ENCODE measurements at regions not wholly inside any gene's neighbourhood (a gene's known extent, or its start where the extent isn't known, plus 50 kb on each side); places are given as distances from the start of the nearest gene placed in this dataset.

- FAIRE-seq (no peak), DNase-seq (ENCODE audit: low spot score in 2 of 2) (no peak)
Measured at GRCh38 chr13:99053636-99054233, 75.9 kb upstream of the DOCK9 start.

- no peak for FAIRE-seq
- no peak for DNase-seq (ENCODE audit: low spot score in 2 of 2)
Measured at GRCh38 chr13:99055281-99055680, 77.4 kb upstream of the DOCK9 start.

GRCh38 chr13:99055735-99056134, 77.9 kb upstream of the DOCK9 start:
- no peak for FAIRE-seq
- DNase-seq (ENCODE audit: low spot score in 2 of 2): no peak

GRCh38 chr13:99056381-99057014, 78.6 kb upstream of the DOCK9 start:
- FAIRE-seq (no peak), DNase-seq (ENCODE audit: low spot score in 2 of 2) (no peak)

- DNase-seq (ENCODE audit: low spot score in 2 of 2) (no peak), FAIRE-seq (no peak)
Measured at GRCh38 chr13:99057310-99057975, 79.6 kb upstream of the DOCK9 start.

GRCh38 chr13:99058527-99059495, 80.9 kb upstream of the DOCK9 start:
- DNase-seq (ENCODE audit: low spot score in 2 of 2) (no peak), FAIRE-seq (no peak)

- DNase-seq (ENCODE audit: low spot score in 2 of 2) (no peak), FAIRE-seq (no peak)
Measured at GRCh38 chr13:99059498-99060075, 81.7 kb upstream of the DOCK9 start.

GRCh38 chr13:99061411-99061810, 83.5 kb upstream of the DOCK9 start:
- DNase-seq (ENCODE audit: low spot score in 2 of 2) (no peak), FAIRE-seq (no peak)

- no peak for DNase-seq (ENCODE audit: low spot score in 2 of 2)
- FAIRE-seq: no peak
Measured at GRCh38 chr13:99062593-99062992, 84.7 kb upstream of the DOCK9 start.

GRCh38 chr13:99063178-99063577, 85.3 kb upstream of the DOCK9 start:
- FAIRE-seq: no peak

GRCh38 chr13:99063952-99064351, 86.1 kb upstream of the DOCK9 start:
- FAIRE-seq: no peak
- no peak for DNase-seq (ENCODE audit: low spot score in 2 of 2)

More at GRCh38 chr13:99063178-99063577, 85.3 kb upstream of the DOCK9 start:
- no peak for DNase-seq (ENCODE audit: low spot score in 2 of 2)

GRCh38 chr13:99064624-99065234, 86.9 kb upstream of the DOCK9 start:
- DNase-seq (ENCODE audit: low spot score in 2 of 2) (no peak), FAIRE-seq (no peak)

GRCh38 chr13:99065235-99066015, 87.6 kb upstream of the DOCK9 start:
- FAIRE-seq (no peak), DNase-seq (ENCODE audit: low spot score in 2 of 2) (no peak)

- no peak for DNase-seq (ENCODE audit: low spot score in 2 of 2)
- no peak for FAIRE-seq
Measured at GRCh38 chr13:99066219-99066618, 88.4 kb upstream of the DOCK9 start.

- FAIRE-seq (no peak), DNase-seq (ENCODE audit: low spot score in 2 of 2) (no peak)
Measured at GRCh38 chr13:99067159-99067985, 89.5 kb upstream of the DOCK9 start.

- no peak for FAIRE-seq
- DNase-seq (ENCODE audit: low spot score in 2 of 2): no peak
Measured at GRCh38 chr13:99071211-99071610, 93.3 kb upstream of the DOCK9 start.

- FAIRE-seq: no peak
- no peak for DNase-seq (ENCODE audit: low spot score in 2 of 2)
Measured at GRCh38 chr13:99071666-99072065, 93.8 kb upstream of the DOCK9 start.

GRCh38 chr13:99072356-99072755, 94.5 kb upstream of the DOCK9 start:
- no peak for FAIRE-seq

More at GRCh38 chr13:99072356-99072755, 94.5 kb upstream of the DOCK9 start:
- no peak for DNase-seq (ENCODE audit: low spot score in 2 of 2)

All from frontal cortex (tissue), 3 donors.